Gastrocnemius medialis (tissue), 4 donors: ENCODE measurements at regions not wholly inside any gene's neighbourhood (a gene's known extent, or its start where the extent isn't known, plus 50 kb on each side); places are given as distances from the start of the nearest gene placed in this dataset.

Experiments used
- ATAC-seq, 2 donors: fragments of 150-250 bp; one replicate each; pipeline ENCODE4 v1.9.1; 2016
- DNase-seq, 2 donors: peaks; one replicate each; pipeline ENCODE4 v3.0.0-alpha.2; 2019
- H3K27ac ChIP-seq, 4 donors: fragments of 200-600 bp; sonication (generic); 1 replicate in 1 of 4; 2 replicates in 3 of 4; pipeline ENCODE4 v1.5.1; 2016 to 2018; ENCODE audit warnings: mild to moderate bottlenecking in 2 of 4, moderate library complexity in 1 of 4
- H3K27me3 ChIP-seq, 3 donors: fragments of 200-600 bp; sonication (generic) in 2 of 3; 1 replicate in 1 of 3; 2 replicates in 2 of 3; pipeline versions ENCODE4 v1.5.1 to v1.6.0; 2016 to 2019; ENCODE audit warnings: mild to moderate bottlenecking in 1 of 3, moderate library complexity in 1 of 3
- H3K36me3 ChIP-seq, 2 donors: fragments of 200-600 bp; sonication (generic) in 1 of 2; one replicate each; pipeline ENCODE4 v1.5.1; 2017 to 2018
- H3K4me1 ChIP-seq, 2 donors: fragments of 200-600 bp; sonication (generic) in 1 of 2; one replicate each; pipeline ENCODE4 v1.5.1; 2016 to 2017; ENCODE audit warnings: mild to moderate bottlenecking in 2 of 2
- H3K4me3 ChIP-seq, 4 donors: fragments of 200-600 bp; sonication (generic) in 3 of 4; 1 replicate in 1 of 4; 2 replicates in 3 of 4; pipeline ENCODE4 v1.5.1; 2016 to 2019; ENCODE audit warnings: mild to moderate bottlenecking in 2 of 4
- H3K9me3 ChIP-seq, 3 donors: fragments of 200-600 bp; sonication (generic) in 2 of 3; 1 replicate in 1 of 3; 2 replicates in 2 of 3; pipeline ENCODE4 v1.5.1; 2016 to 2019
- POLR2A ChIP-seq, 2 donors: fragments of 450-650 bp; IDR thresholded peaks; one replicate each; pipeline ENCODE4 v1.6.1; 2017; ENCODE audit warnings: antibody characterized with exemption in 2 of 2, mild to moderate bottlenecking in 2 of 2, moderate library complexity in 2 of 2
- in situ Hi-C, 4 donors: fragments of 200-750 bp; cut with MboI; loops; one replicate each; pipeline versions ENCODE4 v1.15.0 to v1.8.0; 2017; ENCODE audit warnings: low sequenced_read_pairs in 4 of 4
- intact Hi-C: fragments of 100-400 bp; cut with DNase I; formaldehyde crosslinking; loops from one replicate; pipeline ENCODE4 v1.15.1; 2023; ENCODE audit warnings: low total_unique reads
- TF ChIP-seq, protein P1 (sequence below), 5 experiments: fragments of 450-650 bp in 3 of 5; fragments of 200-600 bp in 2 of 5; sonication (generic) in 2 of 5; IDR thresholded peaks in 4 of 5; conservative IDR thresholded peaks in 1 of 5; 1 replicate in 4 of 5; 2 replicates in 1 of 5; pipeline ENCODE4 v1.5.1; 2016 to 2019; ENCODE audit warnings: antibody characterized with exemption in 5 of 5, mild to moderate bottlenecking in 3 of 5, moderate library complexity in 3 of 5

- in situ Hi-C loops = no loop called here
- intact Hi-C loops = no loop called here
- Histone ChIP-seq H3K27ac (no peak overlapping the region), H3K9me3 (no peaks in the 10 kb centered on the region), H3K4me1 (no peaks in the 10 kb centered on the region), H3K36me3 (no peaks in the 10 kb centered on the region), H3K27me3 (no peaks in the 10 kb centered on the region), H3K4me3 (no peak overlapping the region)
- ATAC-seq (no peak), DNase-seq (no peak)
- no peak for TF ChIP-seq POLR2A (IDR thresholded peaks at IDR 0.05)
- TF ChIP-seq, protein P1, sequence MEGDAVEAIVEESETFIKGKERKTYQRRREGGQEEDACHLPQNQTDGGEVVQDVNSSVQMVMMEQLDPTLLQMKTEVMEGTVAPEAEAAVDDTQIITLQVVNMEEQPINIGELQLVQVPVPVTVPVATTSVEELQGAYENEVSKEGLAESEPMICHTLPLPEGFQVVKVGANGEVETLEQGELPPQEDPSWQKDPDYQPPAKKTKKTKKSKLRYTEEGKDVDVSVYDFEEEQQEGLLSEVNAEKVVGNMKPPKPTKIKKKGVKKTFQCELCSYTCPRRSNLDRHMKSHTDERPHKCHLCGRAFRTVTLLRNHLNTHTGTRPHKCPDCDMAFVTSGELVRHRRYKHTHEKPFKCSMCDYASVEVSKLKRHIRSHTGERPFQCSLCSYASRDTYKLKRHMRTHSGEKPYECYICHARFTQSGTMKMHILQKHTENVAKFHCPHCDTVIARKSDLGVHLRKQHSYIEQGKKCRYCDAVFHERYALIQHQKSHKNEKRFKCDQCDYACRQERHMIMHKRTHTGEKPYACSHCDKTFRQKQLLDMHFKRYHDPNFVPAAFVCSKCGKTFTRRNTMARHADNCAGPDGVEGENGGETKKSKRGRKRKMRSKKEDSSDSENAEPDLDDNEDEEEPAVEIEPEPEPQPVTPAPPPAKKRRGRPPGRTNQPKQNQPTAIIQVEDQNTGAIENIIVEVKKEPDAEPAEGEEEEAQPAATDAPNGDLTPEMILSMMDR (IDR thresholded peaks at IDR 0.05 in 4 of 5, conservative IDR thresholded peaks at IDR 0.05 in 1 of 5) = no peak
Observed at GRCh38 chr3:80018375-80018774, 250.6 kb upstream of the ROBO1 start.

GRCh38 chr3:80017369-80017768 is 249.6 kb upstream of the ROBO1 start:
- Histone ChIP-seq H3K27me3 (no peaks in the 10 kb centered on the region), H3K4me3 (no peak overlapping the region), H3K36me3 (no peaks in the 10 kb centered on the region), H3K27ac (no peak overlapping the region), H3K9me3 (no peaks in the 10 kb centered on the region), H3K4me1 (no peaks in the 10 kb centered on the region)
- ATAC-seq (no peak), DNase-seq (no peak)
- TF ChIP-seq, protein P1 (IDR thresholded peaks at IDR 0.05 in 4 of 5, conservative IDR thresholded peaks at IDR 0.05 in 1 of 5) = no peak
- no peak for TF ChIP-seq POLR2A (IDR thresholded peaks at IDR 0.05)
- in situ Hi-C loops (no loop called here), intact Hi-C loops (no loop called here)

- Histone ChIP-seq H3K9me3 (no peaks in the 10 kb centered on the region), H3K4me3 (no peak overlapping the region), H3K27ac (no peak overlapping the region), H3K27me3 (no peaks in the 10 kb centered on the region), H3K4me1 (no peaks in the 10 kb centered on the region), H3K36me3 (no peaks in the 10 kb centered on the region)
- ATAC-seq (no peak), DNase-seq (no peak)
- intact Hi-C loops = no loop called here
- no peak for TF ChIP-seq POLR2A (IDR thresholded peaks at IDR 0.05)
- TF ChIP-seq, protein P1 (IDR thresholded peaks at IDR 0.05 in 4 of 5, conservative IDR thresholded peaks at IDR 0.05 in 1 of 5) = no peak
- in situ Hi-C loops = no loop called here
Observed at GRCh38 chr3:80014576-80014975, 246.8 kb upstream of the ROBO1 start.

DNA sequence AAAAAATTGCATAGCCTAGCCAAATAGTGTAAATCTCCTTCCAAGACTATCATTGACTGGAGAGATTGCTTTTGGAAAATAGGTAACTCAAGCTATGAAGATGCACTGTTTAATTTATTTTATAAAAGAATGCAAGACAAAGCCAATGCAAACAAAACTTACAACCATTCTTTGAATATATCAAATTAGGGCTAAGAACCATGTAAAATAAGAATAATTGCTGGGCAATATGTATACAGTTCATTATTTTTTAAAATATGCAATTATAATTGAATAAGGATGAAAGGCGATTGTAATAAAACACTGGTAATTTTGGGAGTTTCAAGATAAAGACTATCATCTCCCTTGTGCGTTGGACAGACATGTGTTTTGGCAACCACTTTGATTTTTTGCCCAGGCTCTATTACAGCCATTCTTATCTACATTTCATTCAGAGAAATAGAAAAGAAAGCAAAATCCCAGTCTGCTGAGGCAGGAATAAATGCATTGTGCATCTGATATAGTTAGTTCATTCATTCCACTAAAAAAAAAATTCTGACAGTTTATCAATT is 242.3 kb upstream of the ROBO1 start:
- intact Hi-C loops = no loop called here
- in situ Hi-C loops = no loop called here
- no peaks in the 10 kb centered on the region for H3K27me3 ChIP-seq
- H3K4me3 ChIP-seq = no peak overlapping the region
- H3K9me3 ChIP-seq = no peaks in the 10 kb centered on the region
- no peak overlapping the region for H3K27ac ChIP-seq
- TF ChIP-seq, protein P1 (IDR thresholded peaks at IDR 0.05 in 4 of 5, conservative IDR thresholded peaks at IDR 0.05 in 1 of 5) = no peak
- no peak for TF ChIP-seq POLR2A (IDR thresholded peaks at IDR 0.05)
- no peaks in the 10 kb centered on the region for H3K4me1 ChIP-seq
- DNase-seq = no peak
- no peak for ATAC-seq
- H3K36me3 ChIP-seq = no peaks in the 10 kb centered on the region

GRCh38 chr3:80007522-80007921 is 239.7 kb upstream of the ROBO1 start:
- no peak overlapping the region for H3K4me3 ChIP-seq
- no peaks in the 10 kb centered on the region for H3K4me1 ChIP-seq
- in situ Hi-C loops (no loop called here), intact Hi-C loops (no loop called here)
- no peaks in the 10 kb centered on the region for H3K9me3 ChIP-seq
- no peaks in the 10 kb centered on the region for H3K27me3 ChIP-seq
- no peak for ATAC-seq
- no peak overlapping the region for H3K27ac ChIP-seq
- no peaks in the 10 kb centered on the region for H3K36me3 ChIP-seq
- no peak for DNase-seq
- TF ChIP-seq, protein P1 (IDR thresholded peaks at IDR 0.05 in 4 of 5, conservative IDR thresholded peaks at IDR 0.05 in 1 of 5) = no peak
- TF ChIP-seq POLR2A (IDR thresholded peaks at IDR 0.05) = no peak
